ENCODE measurements at regions not wholly inside any gene's neighbourhood (a gene's known extent, or its start where the extent isn't known, plus 50 kb on each side); places are given as distances from the start of the nearest gene placed in this dataset.
A peak's percentile ranks its signal among the peaks of the same experiment; 100 is the strongest.

- no peak for DNase-seq (ENCODE audit: low read depth)
- H3K4me3 ChIP-seq (ENCODE audit: low read length), result no peak overlapping the region
- no peak for TF ChIP-seq CTCF (conservative IDR thresholded peaks at IDR 0.05; ENCODE audit: low read length)
These were observed 115.1 kb downstream of the LARP7 start for GRCh38 chr4:112752061-112752460.

GRCh38 chr4:112752510-112752909, 115.6 kb downstream of the LARP7 start:
- H3K4me3 ChIP-seq (ENCODE audit: low read length), result no peak overlapping the region

GRCh38 chr4:112753333-112753732, 116.4 kb downstream of the LARP7 start:
- TF ChIP-seq CTCF (conservative IDR thresholded peaks at IDR 0.05; ENCODE audit: low read length), result no peak
- no peak for DNase-seq (ENCODE audit: low read depth)
- no peak overlapping the region for H3K4me3 ChIP-seq (ENCODE audit: low read length)

More at GRCh38 chr4:112752510-112752909, 115.6 kb downstream of the LARP7 start:
- no peak for TF ChIP-seq CTCF (conservative IDR thresholded peaks at IDR 0.05; ENCODE audit: low read length)
- DNase-seq (ENCODE audit: low read depth), result no peak

- no peak for TF ChIP-seq CTCF (conservative IDR thresholded peaks at IDR 0.05; ENCODE audit: low read length)
- H3K4me3 ChIP-seq (ENCODE audit: low read length), result no peak overlapping the region
- DNase-seq (ENCODE audit: low read depth), result no peak
These were observed 122.4 kb downstream of the LARP7 start for GRCh38 chr4:112759313-112759712.

GRCh38 chr4:112765317-112765974, 128.5 kb downstream of the LARP7 start:
- no peak overlapping the region for H3K4me3 ChIP-seq (ENCODE audit: low read length)
- TF ChIP-seq CTCF (conservative IDR thresholded peaks at IDR 0.05; ENCODE audit: low read length), result peak; percentile 59
- no peak for DNase-seq (ENCODE audit: low read depth)

- TF ChIP-seq CTCF (conservative IDR thresholded peaks at IDR 0.05; ENCODE audit: low read length), result peak; percentile 72
- peak; percentile 48 for DNase-seq (ENCODE audit: low read depth)
These were observed 129.5 kb downstream of the LARP7 start for GRCh38 chr4:112766422-112766821.

GRCh38 chr4:112767386-112767785, 130.4 kb downstream of the LARP7 start:
- no peak for DNase-seq (ENCODE audit: low read depth)
- TF ChIP-seq CTCF (conservative IDR thresholded peaks at IDR 0.05; ENCODE audit: low read length), result no peak
- no peak overlapping the region for H3K4me3 ChIP-seq (ENCODE audit: low read length)

More at GRCh38 chr4:112766422-112766821, 129.5 kb downstream of the LARP7 start:
- no peak overlapping the region for H3K4me3 ChIP-seq (ENCODE audit: low read length)

Data from AG10803 (cell line).